Esophagus muscularis mucosa (tissue), 4 donors: ENCODE measurements at regions not wholly inside any gene's neighbourhood (a gene's known extent, or its start where the extent isn't known, plus 50 kb on each side); places are given as distances from the start of the nearest gene placed in this dataset.

Experiments
- DNase-seq: peaks from one replicate; pipeline ENCODE4 v3.0.0-alpha.2; 2017; ENCODE audit errors: extremely low spot score
- H3K27ac ChIP-seq, 4 donors: fragments of 200-600 bp; sonication (generic); replicated peaks in 1 of 4; 1 replicate in 3 of 4; 2 replicates in 1 of 4; pipeline ENCODE4 v1.5.1; 2016 to 2019; ENCODE audit warnings: mild to moderate bottlenecking in 1 of 4
- H3K27me3 ChIP-seq, 4 donors: fragments of 200-600 bp; sonication (generic); one replicate each; pipeline versions ENCODE4 v1.5.1 to v1.6.0; 2016 to 2019
- H3K36me3 ChIP-seq, 4 donors: fragments of 200-600 bp; sonication (generic); one replicate each; pipeline ENCODE4 v1.5.1; 2016 to 2019
- H3K4me1 ChIP-seq, 4 donors: fragments of 200-600 bp; sonication (generic); one replicate each; pipeline ENCODE4 v1.5.1; 2016 to 2019
- H3K4me3 ChIP-seq, 4 donors: fragments of 200-600 bp; sonication (generic); 1 replicate in 2 of 4; 2 replicates in 2 of 4; pipeline ENCODE4 v1.5.1; 2016 to 2019; ENCODE audit warnings: mild to moderate bottlenecking in 4 of 4, moderate library complexity in 1 of 4
- H3K9me3 ChIP-seq, 4 donors: fragments of 200-600 bp; sonication (generic); 1 replicate in 3 of 4; 2 replicates in 1 of 4; pipeline ENCODE4 v1.5.1; 2016 to 2019
- EP300 ChIP-seq: sonication (generic); formaldehyde crosslinking; IDR thresholded peaks from one replicate; pipeline ENCODE4 v1.6.1; 2017; ENCODE audit warnings: antibody characterized with exemption
- POLR2A ChIP-seq: fragments of 450-650 bp; IDR thresholded peaks from one replicate; pipeline ENCODE4 v1.6.1; 2017; ENCODE audit warnings: antibody characterized with exemption, moderate library complexity, mild to moderate bottlenecking, low read depth
- POLR2AphosphoS5 ChIP-seq, 2 donors: sonication (generic); formaldehyde crosslinking; IDR thresholded peaks; one replicate each; pipeline ENCODE4 v1.6.1; 2017; ENCODE audit warnings: antibody characterized with exemption in 2 of 2
- WGBS: methylation state at CpG from one replicate; pipeline ENCODE4 v1.1.5; 2018; 5-methylcytosine and 5-hydroxymethylcytosine counted together
- intact Hi-C: fragments of 100-400 bp; cut with DNase I; formaldehyde crosslinking; loops from one replicate; pipeline ENCODE4 v1.15.1; 2023
- TF ChIP-seq, protein P1 (sequence below), 3 experiments: fragments of 200-600 bp in 2 of 3; fragments of 450-650 bp in 1 of 3; sonication (generic) in 2 of 3; IDR thresholded peaks; one replicate each; pipeline ENCODE4 v1.5.1; 2017 to 2019; ENCODE audit warnings: antibody characterized with exemption in 3 of 3, mild to moderate bottlenecking in 2 of 3, moderate library complexity in 1 of 3

DNA sequence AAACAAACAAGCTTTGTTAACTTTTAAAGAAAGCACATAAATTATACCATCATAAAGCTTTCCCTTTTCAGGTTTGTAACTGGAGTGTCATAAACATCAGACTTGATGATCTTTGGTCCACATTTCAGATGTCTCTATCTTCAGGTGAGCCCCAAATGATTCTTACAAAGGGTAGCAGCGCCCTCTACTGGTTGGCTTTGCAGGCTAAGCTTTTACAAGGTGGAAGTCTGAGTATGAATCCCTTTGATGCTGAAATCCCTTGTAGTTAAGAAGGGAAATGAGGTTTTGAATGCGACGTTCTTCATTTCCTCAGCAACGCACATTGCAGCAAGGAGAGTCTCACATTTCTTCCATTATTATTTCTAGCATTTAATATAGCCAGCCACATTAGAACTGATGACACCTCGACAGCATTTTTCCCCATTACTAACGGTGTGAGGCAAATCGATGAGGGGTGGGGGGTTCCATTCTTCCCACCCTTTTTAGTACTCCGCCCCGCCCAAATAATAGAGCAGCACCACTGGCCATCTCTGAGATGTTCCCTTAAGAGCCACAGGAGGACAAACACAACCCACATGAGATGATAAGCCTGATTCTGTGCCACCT lies 126.3 kb upstream of the NT5E start:
- no peak for TF ChIP-seq EP300
- TF ChIP-seq, protein P1, sequence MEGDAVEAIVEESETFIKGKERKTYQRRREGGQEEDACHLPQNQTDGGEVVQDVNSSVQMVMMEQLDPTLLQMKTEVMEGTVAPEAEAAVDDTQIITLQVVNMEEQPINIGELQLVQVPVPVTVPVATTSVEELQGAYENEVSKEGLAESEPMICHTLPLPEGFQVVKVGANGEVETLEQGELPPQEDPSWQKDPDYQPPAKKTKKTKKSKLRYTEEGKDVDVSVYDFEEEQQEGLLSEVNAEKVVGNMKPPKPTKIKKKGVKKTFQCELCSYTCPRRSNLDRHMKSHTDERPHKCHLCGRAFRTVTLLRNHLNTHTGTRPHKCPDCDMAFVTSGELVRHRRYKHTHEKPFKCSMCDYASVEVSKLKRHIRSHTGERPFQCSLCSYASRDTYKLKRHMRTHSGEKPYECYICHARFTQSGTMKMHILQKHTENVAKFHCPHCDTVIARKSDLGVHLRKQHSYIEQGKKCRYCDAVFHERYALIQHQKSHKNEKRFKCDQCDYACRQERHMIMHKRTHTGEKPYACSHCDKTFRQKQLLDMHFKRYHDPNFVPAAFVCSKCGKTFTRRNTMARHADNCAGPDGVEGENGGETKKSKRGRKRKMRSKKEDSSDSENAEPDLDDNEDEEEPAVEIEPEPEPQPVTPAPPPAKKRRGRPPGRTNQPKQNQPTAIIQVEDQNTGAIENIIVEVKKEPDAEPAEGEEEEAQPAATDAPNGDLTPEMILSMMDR (IDR thresholded peaks at IDR 0.05), result peak; percentile 64 to 76 (median 75)
- Histone ChIP-seq H3K36me3 (no peaks in the 10 kb centered on the region), H3K4me3 (no peak overlapping the region), H3K4me1 (no peaks in the 10 kb centered on the region), H3K27me3 (no peaks in the 10 kb centered on the region), H3K27ac (no peak overlapping the region), H3K9me3 (peaks cover 0 to 1% (median 0%) of the 10 kb centered on the region in 4 donors)
- DNase-seq, result no peak
- intact Hi-C loops, result loop anchor here (5.0 kb wide), 1 partner anchor 896 kb away; no protein-coding TSS in a partner anchor
- WGBS, result 38% methylated on average over 9 of the region's 9 CpGs

DNA sequence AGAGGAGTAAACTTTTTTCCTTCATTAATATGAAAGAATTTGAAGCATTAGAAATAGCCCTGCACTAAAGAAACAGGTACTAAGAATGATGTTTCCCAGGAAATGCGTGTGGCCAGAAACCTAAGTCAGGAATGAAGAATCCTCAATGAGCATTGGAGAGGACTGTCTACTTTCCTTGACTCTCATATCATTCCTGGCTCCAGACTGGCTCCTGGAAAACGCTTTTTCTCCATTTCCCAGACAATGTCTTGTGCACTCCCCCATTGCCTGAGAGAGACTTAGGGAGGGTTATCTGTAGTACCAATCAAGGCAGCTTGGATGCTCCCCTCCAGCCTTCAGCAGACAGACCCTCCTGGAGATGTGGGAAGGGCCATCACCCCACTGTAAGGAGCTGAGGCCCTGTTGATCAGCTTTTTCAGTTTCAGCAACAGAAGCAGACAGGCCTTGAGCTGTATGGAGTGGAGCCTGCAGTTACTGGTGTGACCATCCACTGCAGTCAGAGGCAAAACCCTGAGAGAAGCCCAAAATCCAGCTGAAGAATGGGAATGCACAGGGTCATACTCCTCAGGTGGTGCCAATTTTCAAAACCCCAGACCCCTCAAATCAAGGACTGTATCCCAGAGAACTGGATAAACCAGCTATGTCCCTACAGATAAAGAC lies 127.3 kb upstream of the NT5E start:
- Histone ChIP-seq H3K4me3 (no peak overlapping the region), H3K27me3 (no peaks in the 10 kb centered on the region), H3K36me3 (no peaks in the 10 kb centered on the region), H3K27ac (no peak overlapping the region), H3K4me1 (no peaks in the 10 kb centered on the region), H3K9me3 (peaks cover 0 to 11% (median 5%) of the 10 kb centered on the region in 4 donors)
- no peak for DNase-seq
- WGBS, result 32% methylated on average over 2 of the region's 2 CpGs
- intact Hi-C loops, result loop anchor here (5.0 kb wide), 1 partner anchor 895 kb away; no protein-coding TSS in a partner anchor
- TF ChIP-seq EP300 (no peak), POLR2A (no peak), POLR2AphosphoS5 (IDR thresholded peaks at IDR 0.05) (no peak)
- TF ChIP-seq, protein P1 (IDR thresholded peaks at IDR 0.05), result no peak

DNA sequence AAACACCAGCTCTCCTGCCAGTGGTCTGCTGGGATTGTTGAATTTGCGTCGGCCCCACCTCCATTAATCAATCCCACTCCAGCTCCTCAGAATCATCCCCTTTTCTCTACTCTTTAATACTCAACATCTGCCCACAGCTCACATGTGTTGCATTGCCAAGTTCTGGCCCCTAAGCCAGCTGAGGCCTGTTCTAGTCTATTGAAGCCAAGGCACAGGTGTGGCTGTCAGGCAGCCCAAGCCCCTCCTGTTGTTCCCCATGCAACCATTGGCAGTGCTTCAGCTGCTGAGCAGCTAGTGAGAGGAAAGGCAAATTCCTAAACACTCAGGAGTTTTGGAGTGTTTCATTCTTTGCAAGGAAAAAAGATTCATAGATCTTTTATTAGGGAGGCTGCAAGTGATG lies 128.0 kb upstream of the NT5E start:
- H3K9me3 ChIP-seq, result peaks cover 0 to 12% (median 7%) of the 10 kb centered on the region in 4 donors
- DNase-seq, result no peak
- H3K27ac ChIP-seq, result no peak overlapping the region
- no peaks in the 10 kb centered on the region for H3K36me3 ChIP-seq
- H3K27me3 ChIP-seq, result no peaks in the 10 kb centered on the region
- no peak overlapping the region for H3K4me3 ChIP-seq
- WGBS, result 82% methylated on average over 2 of the region's 2 CpGs
- intact Hi-C loops, result loop anchor here (5.0 kb wide), 1 partner anchor 895 kb away; no protein-coding TSS in a partner anchor
- TF ChIP-seq POLR2AphosphoS5 (IDR thresholded peaks at IDR 0.05) (no peak), EP300 (no peak), POLR2A (no peak)
- TF ChIP-seq, protein P1 (IDR thresholded peaks at IDR 0.05), result no peak
- H3K4me1 ChIP-seq, result no peaks in the 10 kb centered on the region

DNA sequence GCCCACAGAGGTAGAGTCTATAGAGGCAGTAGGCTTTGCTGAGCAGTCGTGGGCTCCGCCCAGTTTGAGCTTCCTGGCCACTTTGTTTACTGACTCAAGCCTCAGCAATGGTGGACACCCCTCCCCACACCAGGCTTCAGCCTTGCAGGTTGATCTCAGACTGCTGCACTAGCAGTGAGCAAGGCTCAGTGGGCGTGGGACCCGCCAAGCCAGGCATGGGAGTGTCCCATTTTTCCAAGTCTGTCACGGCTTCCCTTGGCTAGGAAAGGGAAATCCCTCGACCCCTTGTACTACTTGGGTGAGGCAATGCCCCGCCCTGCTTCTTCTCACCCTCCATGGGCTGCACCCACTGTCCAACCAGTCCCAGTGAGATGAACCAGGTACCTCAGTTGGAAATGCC lies 135.3 kb upstream of the NT5E start:
- WGBS, result 79% methylated on average over 5 of the region's 7 CpGs
- H3K27me3 ChIP-seq, result no peaks in the 10 kb centered on the region
- H3K9me3 ChIP-seq, result peaks cover 0 to 21% (median 7%) of the 10 kb centered on the region in 4 donors
- TF ChIP-seq EP300 (no peak), POLR2A (no peak), POLR2AphosphoS5 (IDR thresholded peaks at IDR 0.05) (no peak)
- TF ChIP-seq, protein P1 (IDR thresholded peaks at IDR 0.05), result no peak
- H3K27ac ChIP-seq, result no peak overlapping the region
- H3K4me3 ChIP-seq, result no peak overlapping the region
- intact Hi-C loops, result no loop called here
- no peaks in the 10 kb centered on the region for H3K4me1 ChIP-seq
- no peaks in the 10 kb centered on the region for H3K36me3 ChIP-seq
- DNase-seq, result no peak
